Panc1 (cell line): ENCODE measurements at regions not wholly inside any gene's neighbourhood (a gene's known extent, or its start where the extent isn't known, plus 50 kb on each side); places are given as distances from the start of the nearest gene placed in this dataset.

Experiments used
- CTCF ChIP-seq: fragments of 450-650 bp; IDR thresholded peaks from 2 replicates; pipeline ENCODE4 v1.5.1; 2017; ENCODE audit warnings: mild to moderate bottlenecking
- POLR2AphosphoS5 ChIP-seq: IDR thresholded peaks from 2 replicates; pipeline ENCODE4 v1.6.1; 2012; ENCODE audit warnings: mild to moderate bottlenecking, low read depth, low read length, moderate library complexity

- TF ChIP-seq CTCF, result no peak
- no peak for TF ChIP-seq POLR2AphosphoS5
These were observed 127.4 kb upstream of the FAM83B start for GRCh38 chr6:54719131-54719530.
